NCI-H510A treated with DMSO at 0.1 percent for 48 hours (cell line): ENCODE measurements at regions not wholly inside any gene's neighbourhood (a gene's known extent, or its start where the extent isn't known, plus 50 kb on each side); places are given as distances from the start of the nearest gene placed in this dataset.
"Not testable (repeated sequence)": the region's sequence is repeated elsewhere in the genome, so short reads cannot be mapped to it uniquely, and the experiment has no call there.

Experiments
- DNase-seq: peaks from one replicate; lab custom pipeline; 2025; lab: John Stamatoyannopoulos, UW

DNA sequence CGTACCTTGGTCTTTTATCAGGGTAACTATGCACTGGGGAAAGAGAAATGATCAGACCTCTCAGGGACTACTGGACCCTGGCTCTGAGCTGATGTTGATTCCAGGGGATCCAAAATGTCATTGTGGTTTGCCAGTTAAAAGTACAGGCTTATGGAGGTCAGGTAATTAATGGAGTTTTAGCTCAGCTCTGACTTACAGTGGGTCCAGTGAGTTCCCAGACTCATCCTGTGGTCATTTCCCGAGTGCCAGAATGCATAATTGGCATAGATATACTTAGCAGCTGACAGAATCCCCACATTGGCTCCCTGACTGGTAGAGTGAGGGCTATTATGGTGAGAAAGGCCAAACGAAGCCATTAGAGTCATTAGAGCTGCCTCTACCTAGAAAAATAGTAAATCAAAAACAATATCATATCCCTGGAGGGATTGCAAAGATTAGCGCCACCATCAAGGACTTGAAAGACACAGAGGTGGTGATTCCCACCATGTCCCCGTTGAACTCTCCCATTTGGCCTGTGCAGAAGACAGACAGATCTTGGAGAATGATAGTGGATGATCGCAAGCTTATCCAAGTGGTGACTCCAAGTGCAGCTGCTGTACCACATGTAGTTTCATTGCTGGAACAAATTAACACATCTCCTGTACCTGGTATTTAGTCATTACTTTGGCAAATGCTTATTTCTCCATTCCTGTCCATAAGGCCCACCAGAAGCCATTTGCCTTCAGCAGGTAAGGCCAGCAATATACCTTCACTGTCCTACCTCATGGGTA, 152.4 kb downstream of the THBS2 start:
- no peak for DNase-seq

DNA sequence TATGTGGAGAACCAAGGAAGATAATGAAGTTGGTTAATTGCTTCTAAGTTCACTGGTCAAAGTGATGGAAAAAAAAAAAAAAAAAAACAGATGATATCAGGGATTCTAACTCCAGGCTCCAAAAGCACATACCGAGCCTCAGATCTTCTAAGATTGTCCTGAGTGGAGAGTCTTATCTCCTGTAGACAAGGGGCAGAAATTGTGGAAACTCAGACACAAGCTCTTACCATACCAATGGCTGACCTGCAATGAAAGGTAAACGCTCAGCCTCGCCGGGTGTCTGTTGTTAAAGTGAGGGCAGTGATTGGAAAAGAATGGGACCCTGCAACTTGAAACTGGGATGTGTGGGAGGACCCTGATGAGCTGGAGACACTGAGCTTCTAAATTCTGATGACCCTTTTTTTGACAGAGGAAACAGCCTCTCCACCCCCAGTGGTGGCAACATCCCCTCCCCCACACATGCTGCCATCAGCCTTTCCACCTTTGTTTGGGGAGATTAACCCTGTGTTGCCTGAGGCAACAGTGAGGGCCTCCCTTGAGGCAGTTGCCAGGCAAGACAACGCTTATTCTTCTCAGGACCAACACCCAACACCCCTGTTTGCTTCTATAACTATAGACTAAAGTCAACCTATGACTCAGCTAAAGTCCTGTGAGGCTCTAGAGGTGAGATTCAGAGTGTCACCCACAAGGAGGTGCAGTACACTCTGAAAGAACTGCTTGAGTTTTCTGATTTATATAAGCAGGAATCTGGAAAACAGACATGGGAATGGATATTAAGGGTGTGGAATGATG, 154.0 kb downstream of the THBS2 start:
- peak; percentile 14 for DNase-seq

DNA sequence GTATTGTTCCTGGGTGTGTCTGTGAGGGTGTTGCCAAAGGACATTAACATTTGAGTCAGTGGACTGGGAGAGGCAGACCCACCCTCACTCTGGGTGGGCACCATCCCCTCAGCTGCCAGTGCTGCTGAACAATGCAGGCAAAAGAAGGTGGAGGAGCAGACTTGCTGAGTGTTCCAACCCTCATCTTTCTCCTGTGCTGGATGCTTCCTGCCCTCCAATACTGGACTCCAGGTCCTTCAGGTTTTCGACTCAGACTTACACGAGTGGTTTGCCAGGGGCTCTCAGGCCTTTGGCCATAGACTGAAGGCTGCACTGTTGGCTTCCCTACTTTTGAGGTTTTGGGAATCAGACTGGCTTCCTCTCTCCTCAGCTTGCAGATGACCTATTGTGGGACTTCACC, 155.0 kb downstream of the THBS2 start:
- DNase-seq = not testable (repeated sequence)

DNA sequence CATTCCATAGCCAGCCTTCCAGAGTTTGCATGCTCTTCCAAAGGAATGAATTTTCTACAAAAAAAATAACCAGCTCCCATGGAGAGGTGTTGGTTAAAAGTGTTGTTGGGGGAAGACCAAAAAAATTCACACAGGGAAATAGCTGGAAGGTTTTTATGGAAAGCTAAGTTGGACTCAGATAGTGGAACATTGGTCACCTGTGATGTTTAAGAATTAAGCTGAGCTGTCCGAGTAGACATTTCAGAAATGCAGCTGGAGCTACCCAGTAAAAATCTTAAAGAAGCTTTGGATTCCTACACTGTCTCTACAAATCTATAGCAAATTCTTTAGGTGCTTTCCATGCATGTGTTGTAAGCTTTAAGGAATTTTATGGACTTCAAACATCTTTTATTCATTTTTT, 155.5 kb downstream of the THBS2 start:
- DNase-seq = no peak

DNA sequence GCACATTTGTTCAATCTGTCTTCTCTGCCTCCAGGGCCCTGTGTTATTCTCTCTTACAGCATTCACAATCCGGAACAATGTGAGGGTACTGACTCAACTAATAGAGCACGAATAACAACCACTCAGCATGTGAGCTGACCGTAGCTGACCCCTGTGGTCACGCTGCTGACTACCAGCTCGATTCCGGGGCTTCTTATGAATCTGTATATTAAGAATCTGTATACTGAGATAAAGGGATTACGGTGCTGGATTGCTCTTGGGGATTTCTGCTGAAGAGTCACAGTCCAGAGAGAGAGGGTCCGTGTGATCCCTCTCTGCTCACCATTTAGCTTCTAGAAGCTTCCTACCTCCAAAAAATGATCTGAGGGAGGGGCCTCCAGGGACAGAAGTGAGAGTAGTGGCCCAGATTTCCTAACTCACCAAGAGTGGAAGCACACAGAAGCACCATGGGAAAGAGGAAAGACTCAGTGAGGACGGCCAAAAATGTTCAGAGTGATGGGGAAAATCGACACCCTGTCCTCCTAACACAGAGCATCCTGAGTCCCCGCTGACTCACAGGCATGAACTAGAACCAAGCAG, 156.2 kb downstream of the THBS2 start:
- no peak for DNase-seq

DNA sequence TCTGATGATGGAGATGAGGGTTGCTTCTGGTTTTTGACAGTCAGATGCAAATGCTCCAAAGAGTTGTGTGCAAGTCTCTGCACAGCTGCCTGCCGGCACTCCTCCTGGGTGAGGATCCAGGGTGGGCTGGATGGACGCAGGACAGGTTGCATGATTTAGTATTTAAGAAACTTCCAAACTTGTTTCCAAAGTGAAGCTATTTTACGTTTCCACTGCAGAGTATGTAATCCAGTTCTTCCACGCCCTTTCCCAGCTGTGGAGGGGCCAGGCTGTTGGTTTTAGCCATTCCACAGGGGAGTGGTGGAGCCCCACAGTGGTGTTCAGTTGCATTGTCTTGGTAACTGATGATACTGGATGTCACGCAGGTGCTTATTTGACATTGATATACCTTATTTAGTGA, 157.3 kb downstream of the THBS2 start:
- DNase-seq = no peak

DNA sequence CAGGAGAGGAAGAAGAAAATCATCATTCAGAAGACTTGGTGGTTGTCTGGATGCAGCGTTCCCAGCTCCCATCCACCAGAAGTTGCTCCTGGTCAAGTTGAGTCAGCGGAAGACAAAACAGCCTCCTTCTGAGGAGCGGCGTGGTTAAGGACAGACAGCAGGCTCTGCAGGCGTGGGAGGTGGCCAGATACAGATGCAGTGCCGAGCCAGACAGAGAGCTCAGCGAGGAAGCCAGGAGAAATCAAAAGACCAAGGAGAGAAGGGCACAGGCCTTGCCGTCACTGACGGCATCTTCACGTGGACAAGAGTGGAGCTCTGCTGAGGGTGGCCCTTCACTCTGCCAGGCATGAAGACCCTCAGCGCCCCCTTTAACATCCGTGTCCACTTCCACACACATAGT, 158.5 kb downstream of the THBS2 start:
- no peak for DNase-seq

DNA sequence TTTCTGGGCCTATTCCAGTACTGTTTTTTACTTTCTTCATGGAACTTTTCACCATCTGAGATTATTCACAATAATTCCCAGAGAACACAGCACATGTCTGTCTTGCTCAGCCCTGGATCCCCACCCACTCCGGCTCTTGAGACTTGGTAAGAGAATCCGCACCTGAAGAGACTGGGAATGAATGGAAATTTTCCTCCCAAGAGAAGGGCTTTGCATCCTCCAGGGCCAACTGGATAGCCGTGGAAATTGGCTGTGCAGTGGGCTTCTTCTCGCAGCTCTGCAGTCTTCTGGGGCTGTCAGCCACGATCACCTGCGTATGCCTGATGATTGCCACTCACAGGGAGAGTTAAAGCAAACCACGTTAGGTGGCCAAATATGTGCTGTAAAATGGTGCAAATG, 159.1 kb downstream of the THBS2 start:
- no peak for DNase-seq

DNA sequence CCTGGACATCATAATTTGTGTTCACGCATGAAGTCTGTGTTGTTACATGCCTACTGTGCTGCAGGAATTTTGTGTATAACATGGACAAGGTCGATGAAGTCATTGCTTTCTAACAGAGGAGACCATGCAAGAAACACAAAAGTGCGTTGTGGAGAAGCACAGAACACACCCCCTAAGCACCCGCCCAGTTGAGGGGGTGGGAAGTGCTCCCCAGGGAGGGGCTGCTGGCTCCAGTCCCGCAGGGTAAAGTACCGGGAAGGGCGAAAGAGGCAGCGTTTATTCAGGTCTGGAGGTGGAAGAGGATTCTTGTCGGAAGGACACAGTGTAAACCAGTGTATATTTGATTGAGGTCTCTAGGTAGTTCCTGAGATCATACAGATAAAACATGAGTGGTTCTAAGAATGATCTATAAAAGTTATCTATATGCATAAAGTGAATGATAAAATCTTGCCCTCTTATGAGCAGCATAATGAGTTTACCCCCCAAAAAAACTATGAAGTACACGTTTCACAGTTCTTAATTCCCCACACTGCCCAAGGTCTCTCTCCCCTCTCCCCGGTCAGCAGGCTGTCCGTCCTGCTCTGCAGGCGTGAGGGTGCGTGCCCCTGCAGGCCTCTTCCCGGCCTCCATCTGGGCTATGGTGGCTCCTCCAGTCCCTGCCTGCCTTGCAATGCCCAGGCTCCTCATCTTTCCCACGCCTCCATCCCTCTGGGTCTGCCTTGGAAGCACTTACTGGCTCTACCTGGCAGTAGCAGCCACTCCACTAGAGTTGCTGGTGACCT, 159.7 kb downstream of the THBS2 start:
- no peak for DNase-seq

DNA sequence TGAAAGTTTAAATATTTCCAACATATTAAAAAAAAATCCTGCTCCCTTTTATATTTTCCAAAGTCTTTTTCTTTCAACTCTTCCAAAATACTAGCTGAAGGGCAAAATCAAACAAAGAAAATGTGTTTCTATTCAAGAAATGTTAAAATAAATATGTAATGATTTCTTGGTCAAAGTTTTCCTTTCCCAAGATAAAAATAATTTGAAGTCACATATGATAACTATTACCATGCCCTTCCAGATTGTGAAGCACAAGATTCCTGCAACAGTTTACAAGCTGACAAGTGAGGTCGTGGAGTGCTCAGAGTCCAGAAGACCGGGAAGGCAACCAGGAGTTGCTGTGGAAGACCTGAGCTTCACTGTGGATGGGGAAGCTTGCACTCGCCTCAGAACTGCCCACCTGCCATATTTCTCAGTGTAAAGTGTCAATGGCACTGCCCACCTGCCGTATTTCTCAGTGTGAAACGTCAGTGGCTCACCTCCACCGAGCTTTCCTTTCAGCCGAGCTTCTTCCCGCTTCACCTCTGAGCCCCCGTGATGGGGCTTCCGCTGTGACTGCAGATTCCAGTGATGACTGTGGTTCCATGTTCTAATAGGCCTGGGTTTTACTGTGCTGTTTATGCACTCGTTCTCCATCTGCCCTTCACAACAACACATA, 160.5 kb downstream of the THBS2 start:
- peak; percentile 18 for DNase-seq

DNA sequence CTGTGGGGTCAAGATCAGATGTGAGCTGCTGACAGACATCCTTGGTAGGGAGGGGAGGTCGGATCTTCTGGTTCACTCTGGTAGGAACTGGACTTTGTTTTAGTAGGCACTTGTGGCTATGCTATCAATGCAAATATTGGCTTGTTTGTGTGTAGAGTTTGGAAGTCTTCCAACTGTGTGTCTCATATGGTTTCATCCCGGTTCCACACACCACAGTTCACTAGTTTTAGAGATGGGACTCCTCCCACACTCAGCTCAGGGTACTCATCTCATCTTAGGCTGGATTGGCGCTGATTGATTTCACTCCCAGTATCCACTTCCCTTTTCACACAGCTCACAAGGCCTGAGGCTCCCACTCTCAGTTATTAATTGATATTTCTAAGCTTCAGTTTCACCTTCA, 161.3 kb downstream of the THBS2 start:
- DNase-seq = peak; percentile 69

DNA sequence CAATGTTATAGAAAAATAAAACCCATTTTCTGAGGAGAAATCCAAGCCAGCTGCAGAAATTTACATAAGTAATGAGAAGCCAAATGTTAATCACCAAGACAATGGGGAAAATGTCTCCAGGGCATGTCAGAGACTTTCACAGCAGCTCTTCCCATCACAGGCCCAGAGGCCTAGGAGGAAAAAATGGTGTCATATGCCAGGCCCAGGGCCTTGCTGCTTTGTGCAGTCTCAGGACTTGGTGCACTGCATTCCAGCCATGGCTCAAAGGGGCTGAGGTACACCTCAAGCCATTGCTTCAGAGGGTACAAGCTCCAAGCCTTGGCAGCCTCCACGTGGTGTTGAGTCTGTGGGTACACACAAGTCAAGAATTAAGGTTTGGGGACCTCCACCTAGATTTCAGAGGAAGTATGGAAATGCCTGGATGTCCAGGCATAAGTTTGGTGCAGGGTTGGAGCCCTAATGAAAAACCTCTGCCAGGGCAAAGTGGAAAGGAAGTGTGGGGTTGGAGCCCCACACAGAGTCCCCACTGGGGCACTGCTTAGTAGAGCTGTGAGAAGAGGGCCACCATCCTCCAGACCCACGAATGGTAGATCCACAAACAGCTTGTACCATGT, 163.0 kb downstream of the THBS2 start:
- not testable (repeated sequence) for DNase-seq

DNA sequence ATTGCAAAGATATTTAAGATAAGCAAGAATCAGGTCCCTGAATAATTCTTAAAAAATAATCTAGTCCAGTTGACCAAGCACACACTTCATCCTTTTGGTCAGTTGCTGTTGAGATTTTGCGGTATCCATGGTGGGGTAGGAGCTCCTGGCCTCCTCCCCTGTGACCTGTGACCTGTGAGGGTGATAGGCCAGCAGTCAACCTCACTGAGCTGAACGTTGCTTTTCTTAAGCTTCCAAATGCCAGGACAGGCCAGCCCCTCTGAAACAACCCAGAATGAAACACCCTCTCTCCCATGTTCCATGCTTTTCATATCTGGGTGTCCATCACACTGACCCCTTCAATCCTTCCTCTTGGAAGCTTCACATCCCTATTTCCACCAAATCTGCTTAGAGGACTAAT, 164.9 kb downstream of the THBS2 start:
- DNase-seq = no peak

DNA sequence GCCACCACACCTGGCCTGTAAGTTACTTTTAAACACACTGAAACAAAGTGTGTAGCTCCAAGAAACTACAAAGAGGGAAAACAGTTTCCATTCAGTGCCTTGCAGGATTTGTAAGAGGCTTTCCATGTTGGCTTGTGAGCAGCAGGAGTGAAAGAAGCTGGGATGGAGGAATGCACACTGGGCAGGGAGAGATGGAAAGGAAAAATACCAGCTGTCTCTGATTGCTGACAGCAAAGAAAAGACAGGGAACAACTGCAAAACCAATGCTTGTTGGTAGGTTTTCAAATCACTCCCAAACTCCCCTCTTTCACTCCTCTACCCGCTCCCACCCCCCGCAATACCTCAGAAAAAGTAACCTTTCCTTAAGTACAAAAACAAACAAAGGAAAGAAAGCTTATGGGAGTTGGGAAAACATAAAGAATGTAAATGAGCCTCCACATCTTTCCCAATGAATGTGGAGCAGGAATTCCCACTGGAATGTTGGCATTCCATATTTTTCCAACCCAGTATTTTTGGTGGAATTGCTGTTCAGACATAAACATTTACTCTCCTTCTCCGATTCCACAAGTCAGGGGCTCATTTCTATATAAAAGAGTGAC, 166.1 kb downstream of the THBS2 start:
- no peak for DNase-seq

DNA sequence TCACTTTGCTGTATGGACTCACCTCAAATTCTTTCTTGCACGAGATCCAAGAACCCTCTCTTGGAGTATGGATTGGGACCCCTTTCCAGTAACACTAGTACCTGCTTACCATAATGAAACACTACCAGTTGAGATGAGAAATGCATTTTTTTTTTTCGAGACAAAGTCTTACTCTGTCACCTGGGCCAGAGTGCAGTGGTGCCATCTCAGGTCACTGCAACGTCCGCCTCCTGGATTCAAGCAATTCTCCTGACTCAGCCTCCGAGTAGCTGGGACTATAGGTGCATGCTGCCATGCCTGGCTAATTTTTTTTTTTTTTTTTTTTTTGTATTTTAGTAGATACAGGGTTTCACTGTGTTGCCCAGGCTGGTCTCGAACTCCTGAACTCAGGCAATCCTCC, 167.0 kb downstream of the THBS2 start:
- DNase-seq = not testable (repeated sequence)

DNA sequence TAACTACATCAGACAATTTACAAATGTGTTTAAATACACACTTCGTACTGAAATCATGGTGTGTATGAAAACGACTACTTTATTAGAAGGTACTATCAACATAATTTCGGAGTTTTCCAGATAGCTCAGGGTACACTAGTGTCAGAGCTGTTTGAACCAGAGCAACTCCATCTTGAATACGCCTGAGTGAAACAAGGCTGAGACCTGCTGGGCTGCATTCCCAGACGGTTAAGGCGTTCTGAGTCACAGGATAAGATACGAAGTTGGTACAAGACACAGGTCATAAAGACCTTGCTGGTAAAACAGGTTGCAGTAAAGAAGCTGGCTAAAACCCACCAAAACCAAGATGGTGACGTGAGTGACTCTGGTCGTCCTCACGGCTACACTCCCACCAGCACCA, 167.6 kb downstream of the THBS2 start:
- no peak for DNase-seq

DNA sequence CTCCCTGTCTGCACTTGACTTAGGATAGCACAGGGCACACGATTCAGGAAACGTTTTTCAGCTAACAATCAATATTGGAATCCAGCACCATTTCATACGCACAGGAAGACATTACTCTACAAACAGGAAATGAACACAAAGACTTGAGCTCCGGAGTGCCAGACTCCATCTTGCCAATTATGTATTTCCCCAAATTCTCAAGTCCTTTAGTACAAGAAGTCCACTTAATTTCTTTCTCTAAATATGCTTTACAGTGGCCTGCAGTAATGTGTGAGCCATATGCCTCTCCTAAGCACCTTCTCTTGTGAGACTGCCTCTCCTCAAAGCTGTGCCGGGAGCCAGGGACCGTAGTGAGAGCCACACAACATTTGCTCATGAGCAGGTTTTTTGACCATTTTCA, 168.2 kb downstream of the THBS2 start:
- DNase-seq = no peak

DNA sequence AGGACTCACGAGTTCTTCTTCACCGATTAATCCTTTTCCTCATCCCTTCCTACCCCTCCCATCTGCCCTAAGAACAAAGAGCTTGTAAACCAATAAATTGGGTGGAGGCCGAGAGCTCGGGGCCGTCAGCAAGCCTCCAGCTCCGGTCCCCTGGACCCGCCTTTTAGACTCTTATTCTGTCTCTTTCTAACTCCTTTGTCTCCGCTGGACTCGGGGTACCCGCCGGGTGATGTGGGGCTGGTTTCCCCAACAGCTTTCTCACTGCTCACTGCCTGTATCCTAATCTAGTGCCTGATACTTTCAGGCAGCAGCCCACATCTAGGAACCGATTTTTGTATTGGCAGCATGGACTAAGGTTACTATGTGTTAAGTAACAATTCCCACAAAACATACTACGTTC, 169.1 kb downstream of the THBS2 start:
- DNase-seq = not testable (repeated sequence)

DNA sequence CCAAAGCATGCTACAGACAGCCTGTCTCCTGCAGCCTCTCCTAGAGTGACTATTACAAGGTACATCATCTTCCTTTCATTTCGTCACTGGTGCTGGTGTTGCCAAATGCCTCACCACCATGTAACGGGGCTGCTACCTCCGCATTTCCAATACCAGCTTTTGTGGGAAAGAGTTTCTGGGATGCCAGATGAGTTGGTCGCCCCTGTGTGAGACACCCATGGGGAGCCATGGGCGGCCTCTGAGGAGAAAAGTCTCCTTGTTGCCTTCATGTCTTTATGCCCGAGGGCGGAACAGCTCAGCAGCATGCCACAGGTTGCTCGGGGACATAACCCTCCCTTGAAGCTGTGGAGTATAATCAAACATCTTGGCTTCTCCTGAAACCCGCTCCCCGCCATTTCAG, 169.6 kb downstream of the THBS2 start:
- no peak for DNase-seq

DNA sequence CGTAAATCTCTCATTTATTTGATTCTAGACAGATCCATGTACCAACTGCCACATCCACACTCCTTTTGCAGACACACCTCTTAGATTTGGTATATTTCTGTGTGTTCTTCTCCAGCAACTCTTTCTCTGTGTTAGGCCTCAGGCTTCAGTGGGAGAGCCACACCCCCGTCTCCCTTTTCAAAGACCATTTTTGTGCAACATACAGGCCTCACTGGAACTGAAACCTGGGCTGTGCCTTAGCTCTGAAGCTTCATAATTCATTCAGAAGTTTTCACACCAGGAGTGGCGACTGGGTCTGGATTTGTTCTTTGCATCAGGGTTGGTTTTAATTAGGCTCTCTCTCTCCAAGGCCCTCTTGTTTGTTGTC, 170.2 kb downstream of the THBS2 start:
- no peak for DNase-seq
